Kidney capillary endothelial cell (primary cell): ENCODE measurements at regions not wholly inside any gene's neighbourhood (a gene's known extent, or its start where the extent isn't known, plus 50 kb on each side); places are given as distances from the start of the nearest gene placed in this dataset.

Experiments used
- DNase-seq: peaks from one replicate; pipeline ENCODE4 v3.0.0-alpha.2; 2018; ENCODE audit warnings: low spot score

GRCh38 chr1:78360584-78360983, 130.2 kb upstream of the PTGFR start:
- no peak for DNase-seq

DNA sequence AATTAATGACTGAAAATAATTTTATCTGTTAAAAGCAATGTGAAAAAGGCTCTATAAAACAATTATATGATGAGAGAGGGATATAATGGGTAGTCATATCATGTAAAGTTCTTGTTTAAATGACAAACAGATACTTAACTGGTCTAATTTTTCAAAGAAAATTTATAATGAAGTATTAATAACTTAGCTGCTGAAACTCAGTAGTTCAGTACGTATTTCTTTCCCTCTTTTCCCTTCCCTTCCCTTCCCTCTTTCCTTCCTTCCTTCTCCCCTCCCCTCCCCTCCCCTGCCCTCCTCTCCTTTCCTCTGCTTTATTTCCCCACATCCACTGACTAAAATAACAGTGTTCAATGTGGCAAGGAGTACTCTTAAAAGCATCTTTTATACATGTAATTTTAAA, 123.1 kb upstream of the PTGFR start:
- DNase-seq: no peak

DNA sequence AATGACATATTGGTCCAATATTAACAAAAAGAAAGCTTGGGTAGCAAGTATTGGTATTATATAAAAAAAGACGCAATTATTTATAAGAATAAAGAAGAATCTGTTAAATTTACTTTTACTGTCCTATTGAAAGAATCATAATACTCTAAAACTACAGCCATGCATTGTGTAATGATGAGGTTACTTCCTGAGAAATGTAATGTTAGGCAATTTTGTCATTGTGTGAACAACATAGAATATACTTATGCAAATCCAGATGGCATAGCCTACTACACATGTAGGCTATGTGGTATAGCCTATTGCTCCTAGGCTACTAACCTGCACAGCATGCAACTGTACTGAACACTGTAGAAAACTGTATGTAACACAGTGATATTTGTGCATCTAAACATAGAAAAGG, 121.2 kb upstream of the PTGFR start:
- DNase-seq: no peak

- DNase-seq: peak; percentile 3
These were observed 120.4 kb upstream of the PTGFR start for GRCh38 chr1:78370356-78370755.

GRCh38 chr1:78370779-78371482, 119.8 kb upstream of the PTGFR start:
- DNase-seq: no peak

DNA sequence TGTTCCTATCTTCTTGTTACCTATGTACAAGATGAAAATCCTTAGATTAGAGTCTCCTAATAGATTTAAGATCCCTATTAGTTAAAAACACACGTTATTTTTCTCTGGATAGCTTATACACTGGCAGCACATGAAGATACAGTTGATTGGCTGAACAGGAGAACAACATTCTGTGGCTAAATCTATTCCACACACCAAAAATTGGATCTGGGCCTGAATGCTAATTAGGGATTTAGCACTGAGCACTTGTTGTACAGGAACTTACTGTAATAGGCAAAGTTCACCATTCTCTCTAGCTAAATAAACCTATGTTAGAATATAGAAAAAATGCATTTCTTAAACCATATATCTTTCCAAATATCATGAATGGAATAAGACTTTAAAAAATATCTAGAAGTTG, 117.1 kb upstream of the PTGFR start:
- DNase-seq: no peak

- DNase-seq: no peak
These were observed 114.8 kb upstream of the PTGFR start for GRCh38 chr1:78375996-78376395.

DNA sequence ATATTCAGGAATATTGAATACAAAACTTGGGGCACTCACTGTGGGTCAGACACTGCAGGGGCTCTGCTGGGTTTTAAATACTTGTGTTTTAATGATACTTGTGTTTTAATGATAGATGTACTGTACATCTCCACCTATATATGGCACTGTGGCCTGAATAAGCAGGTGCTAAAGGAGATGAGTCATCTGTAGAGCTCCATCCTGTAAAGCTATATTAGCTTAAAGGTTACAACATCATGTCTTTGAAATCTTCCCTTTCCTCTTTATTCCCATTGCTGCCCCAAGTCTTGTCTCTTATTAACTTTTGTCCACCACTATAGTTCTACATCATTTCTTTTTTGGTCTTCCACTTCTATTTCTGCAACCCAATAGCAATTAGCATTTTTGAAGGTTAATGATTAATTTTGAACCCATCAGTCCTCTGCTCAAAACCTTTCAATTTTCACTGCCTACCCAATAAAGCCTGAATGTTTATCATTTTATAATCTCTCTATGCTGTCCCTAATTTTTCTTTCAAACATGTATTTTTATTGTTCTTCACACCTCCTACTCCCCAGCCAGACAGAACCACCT, 113.3 kb upstream of the PTGFR start:
- DNase-seq: no peak

DNA sequence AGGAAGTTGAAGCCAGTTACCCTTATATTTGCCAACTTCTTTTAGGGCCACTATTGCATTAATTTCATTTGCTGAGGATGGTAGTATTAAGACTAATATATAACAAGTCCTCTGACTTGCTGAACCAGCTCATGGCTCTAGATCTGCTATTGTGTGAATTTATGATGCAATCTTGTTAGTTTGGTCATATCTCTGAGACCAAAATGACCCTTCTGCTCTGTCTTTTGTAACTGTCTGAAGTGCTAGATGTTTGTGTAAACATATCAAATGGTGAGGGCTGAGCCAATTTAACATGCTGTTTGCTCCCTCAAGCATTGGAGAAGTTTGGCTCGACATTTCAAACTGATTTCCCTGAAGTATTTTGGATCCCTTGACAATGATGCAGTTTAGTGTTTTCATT, 106.9 kb upstream of the PTGFR start:
- DNase-seq: no peak

- DNase-seq: no peak
These were observed 104.9 kb upstream of the PTGFR start for GRCh38 chr1:78385744-78386462.

DNA sequence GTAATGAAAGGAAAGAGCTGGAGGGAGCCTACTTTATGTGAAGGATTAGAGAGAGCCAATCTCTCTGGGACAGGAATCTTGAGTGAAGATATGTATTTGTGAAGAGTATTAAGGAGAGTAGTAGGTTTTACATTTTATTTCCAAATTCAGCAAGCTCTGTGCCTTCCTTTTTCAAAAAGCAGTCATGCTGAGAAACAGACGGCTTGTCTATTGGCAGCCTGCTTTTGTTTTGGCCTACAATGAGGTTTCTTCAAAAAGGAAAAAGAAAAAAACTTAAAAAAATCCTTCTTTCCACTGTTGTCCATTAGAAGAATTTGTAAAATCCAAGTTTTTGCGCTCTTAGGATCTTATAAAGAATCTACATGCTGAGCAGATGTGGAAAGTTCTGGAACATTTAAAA, 103.6 kb upstream of the PTGFR start:
- no peak for DNase-seq

DNA sequence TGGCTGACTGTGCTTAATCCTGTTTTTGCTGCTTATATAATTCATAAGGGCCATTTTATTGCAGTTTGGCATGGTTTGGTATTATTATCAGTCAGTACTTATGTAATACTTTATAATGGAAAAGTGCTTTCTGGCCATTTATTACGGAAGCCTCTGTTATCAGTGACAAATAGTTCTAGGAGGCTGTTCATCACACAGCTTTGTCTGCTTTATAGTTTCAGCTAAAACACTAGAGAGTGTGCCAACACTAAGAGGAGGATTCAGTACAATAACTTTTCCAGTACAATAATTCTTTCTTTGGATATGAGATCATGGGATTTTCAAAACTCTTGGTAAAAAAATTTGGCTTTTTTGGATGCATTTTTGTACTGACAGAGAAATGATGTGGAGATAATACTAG, 102.9 kb upstream of the PTGFR start:
- DNase-seq: no peak

DNA sequence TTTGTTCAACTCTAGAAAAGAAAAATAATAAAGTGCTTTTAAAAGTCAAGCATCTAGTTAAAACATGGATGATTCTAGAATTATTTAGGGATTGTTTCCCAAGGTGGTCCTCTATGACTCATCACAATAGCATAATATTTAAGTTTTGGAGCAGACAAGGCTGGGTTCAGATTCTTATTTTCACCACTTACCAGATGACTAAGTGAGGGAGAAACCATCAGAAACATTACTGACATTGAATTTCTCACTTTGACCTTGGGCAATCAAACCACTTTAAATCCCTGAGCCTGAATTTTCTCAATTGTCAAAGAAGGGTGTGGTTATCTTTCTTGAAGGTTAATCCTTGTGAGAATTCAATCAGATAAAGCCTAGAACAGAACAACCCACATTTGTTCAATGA, 102.5 kb upstream of the PTGFR start:
- DNase-seq: no peak

DNA sequence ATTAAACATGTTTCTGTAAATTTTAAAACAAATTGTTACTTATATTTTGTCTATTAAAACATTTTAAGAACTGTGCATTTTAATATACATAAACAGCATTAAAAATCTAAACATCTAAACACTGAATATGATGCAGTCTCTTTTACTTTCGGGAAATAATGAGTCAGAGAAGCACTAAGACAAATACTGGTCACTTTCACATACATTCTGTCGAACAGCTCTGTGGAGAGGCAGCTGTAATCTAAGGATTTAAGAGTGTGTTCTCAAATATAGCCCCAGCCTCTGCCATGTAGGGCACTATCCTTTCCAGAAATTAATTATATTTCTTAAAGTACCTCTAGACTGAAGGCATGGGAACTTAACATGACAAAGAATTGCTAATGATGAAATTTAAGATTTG, 89.6 kb upstream of the PTGFR start:
- no peak for DNase-seq

- no peak for DNase-seq
These were observed 82.6 kb upstream of the PTGFR start for GRCh38 chr1:78408192-78408591.

- DNase-seq: no peak
These were observed 82.0 kb upstream of the PTGFR start for GRCh38 chr1:78408810-78409209.

DNA sequence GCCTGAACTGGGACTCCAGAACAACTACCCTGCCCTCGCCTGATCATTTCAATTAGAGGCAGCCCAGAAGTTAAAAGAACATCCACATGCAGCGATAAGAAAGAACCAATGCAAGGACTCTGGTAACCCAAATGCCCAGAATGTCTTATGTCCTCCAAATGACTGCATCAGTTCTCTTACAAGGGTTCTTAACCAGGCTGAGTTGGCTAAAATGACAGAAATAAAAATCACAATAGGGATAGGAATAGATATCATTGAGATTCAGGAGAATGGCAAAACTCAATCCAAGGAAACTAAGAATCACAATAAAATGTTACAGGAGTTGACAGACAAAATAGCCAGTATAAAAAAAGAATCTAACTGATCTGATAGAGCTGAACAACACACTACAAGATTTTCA, 80.1 kb upstream of the PTGFR start:
- no peak for DNase-seq

DNA sequence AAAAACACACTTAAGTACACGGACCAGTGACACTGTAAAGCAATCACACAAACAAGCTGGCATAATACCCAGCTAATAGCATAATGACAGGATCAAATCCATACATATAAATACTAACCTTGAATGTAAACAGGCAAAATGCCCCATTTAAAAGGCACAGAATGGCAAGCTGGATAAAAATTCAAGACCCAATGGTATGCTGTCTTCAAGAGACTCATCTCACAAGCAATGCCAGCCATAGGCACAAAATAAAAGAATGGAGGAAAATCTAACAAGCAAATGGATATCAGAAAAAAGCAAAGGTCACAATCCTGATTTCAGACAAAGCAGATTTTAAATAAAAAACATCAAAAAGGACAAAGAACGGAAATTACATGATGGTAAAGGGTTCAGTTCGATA, 79.1 kb upstream of the PTGFR start:
- DNase-seq: no peak

DNA sequence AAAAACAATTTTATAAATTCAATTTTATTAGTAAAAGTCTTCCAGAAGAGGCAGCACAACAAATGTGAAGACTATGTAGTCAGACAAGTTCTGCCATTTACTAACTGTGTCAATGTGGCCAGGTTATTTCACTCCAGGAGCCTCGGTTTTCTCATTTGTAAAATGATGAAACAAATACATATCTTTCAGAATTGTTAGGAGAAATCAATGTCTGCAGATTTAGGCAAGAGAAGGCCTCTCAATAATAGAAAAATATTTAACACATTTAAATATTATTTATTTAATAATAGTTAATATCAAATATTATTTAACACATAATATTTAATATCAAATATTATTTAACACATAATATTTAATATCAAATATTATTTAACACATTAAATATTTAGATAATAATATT, 75.6 kb upstream of the PTGFR start:
- DNase-seq: no peak

DNA sequence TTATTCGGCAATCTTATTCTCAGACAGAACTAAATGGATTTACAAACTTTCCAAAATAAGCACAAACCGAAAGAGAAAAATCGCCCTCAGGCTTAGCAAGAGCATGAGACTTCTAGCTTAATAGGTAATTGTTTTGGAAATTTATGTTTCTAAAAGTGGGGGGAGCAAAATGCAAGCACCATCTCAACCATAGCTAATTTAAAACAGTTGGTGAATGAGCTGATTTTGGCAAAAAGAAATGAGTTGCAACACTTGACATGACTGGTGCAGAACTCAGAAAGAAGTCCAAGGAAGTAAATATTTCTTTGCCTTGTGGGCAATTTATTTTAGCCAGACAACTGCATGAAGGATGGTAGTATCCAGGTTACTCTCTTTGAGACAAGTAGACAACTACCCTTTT, 71.5 kb upstream of the PTGFR start:
- no peak for DNase-seq

GRCh38 chr1:78420181-78420580, 70.6 kb upstream of the PTGFR start:
- no peak for DNase-seq

GRCh38 chr1:78420688-78421087, 70.1 kb upstream of the PTGFR start:
- DNase-seq: no peak

- DNase-seq: no peak
These were observed 66.1 kb upstream of the PTGFR start for GRCh38 chr1:78424720-78425119.

DNA sequence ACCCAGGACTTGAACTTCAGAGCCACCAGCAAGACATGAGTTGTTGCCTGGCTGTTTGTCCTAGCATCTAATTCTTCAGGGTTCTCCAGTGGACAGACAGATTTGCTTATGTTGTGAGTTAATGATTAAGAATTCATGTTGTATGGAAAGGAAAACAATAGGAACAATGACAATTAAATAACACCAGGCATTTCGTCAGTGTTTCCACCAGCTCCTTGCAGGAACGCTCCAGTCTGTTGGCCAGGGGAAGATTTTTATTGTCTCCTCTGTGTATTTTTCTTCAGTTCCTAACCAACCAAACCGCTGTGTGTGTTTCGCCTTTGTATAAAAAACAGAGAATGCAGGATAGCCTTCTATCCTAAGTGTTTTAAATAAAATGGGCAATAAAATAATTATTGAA, 64.4 kb upstream of the PTGFR start:
- no peak for DNase-seq
